GM19395 (cell line): ENCODE measurements at regions not wholly inside any gene's neighbourhood (a gene's known extent, or its start where the extent isn't known, plus 50 kb on each side); places are given as distances from the start of the nearest gene placed in this dataset.

Source experiments
- ATAC-seq: cut with Tn5 transposase; IDR thresholded peaks from one replicate; pipeline ENCODE4 v1.9.1; 2021; ENCODE audit warnings: mild to moderate bottlenecking, moderate library complexity; ENCODE audit not compliant: unreplicated experiment

DNA sequence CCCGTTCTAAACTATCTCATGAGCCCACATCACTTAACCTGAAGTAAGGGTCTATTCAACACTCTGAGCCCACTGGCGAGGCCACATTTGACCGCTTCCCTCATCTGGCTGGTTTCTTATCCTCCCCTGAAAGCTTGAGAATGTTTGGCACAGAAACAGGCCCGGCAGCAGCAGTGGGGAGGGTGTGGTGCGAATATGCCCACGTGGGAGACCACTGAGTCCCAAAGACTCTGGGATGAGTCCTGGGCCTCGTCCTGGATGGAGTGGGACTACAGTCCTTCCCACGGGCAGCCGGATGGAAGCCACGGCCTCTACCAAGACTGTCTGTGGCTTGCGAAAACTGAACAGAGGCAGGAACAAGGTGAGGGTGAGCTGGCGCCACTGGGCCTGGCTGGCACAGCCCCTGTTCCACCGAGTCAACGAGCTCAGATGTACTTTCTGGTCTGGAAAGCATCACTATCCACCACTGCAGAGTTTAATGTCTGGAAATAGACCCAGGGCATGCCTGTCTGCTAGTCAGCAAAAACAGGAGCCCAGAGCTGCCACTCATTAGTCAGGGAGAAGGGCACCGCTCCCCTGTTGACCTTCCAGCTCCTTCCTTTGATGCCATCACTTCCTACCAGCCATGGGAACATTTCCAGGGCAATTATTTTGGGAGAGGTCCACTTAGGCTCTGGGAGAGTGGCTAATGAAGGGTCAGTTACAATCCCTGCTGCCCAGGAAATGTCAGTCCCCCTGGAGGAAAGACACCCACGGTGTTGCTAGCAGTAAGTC, 386.6 kb downstream of the MATN1 start:
- no peak for ATAC-seq

DNA sequence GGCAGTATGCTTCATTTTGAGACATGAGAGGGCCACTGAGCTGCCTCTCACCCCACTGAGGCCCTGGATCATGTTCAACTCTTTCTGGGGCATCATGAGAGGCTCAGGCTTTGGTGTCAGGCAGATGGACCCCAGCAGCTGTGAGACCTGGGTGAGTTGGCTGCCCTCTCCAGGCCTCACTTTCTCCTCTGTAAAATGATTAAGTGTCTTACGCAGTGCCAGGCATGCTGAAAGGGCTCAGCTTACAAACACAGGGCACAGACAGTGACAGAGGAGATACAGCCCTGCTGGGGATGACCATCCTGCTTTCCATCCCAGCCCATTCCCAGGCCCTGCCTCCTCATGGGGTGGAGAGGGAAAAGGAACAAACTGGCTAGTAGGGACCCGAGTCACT, 387.4 kb downstream of the MATN1 start:
- no peak for ATAC-seq

DNA sequence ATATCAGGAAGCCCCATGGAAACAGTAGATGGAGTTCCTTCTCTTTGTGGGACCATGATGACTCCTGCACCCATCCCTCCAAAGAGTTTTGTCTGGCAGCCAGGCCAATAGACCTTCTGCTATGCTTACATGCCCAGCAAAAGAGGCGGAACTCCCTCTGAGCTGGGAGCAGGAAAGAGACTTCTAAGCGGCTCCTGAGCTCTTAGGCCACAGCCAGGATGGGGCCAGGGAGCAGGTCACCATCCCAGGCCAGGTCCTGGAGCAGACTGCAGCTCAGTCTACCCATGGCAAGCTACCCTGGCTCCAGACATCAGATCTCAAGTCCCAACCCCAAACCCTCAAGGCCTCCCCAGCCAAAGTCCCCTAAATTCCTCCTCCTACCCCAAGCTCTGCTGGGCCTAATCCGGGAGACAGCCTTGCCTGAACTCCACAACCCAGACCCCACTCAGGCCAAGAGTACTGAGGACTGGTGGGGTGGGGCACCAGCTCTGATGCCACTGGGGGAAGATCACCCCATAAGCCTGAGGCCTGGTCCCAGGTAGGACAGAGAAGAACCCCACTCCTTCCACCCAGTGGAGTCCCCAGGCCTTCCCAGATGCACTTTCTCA, 387.9 kb downstream of the MATN1 start:
- no peak for ATAC-seq

DNA sequence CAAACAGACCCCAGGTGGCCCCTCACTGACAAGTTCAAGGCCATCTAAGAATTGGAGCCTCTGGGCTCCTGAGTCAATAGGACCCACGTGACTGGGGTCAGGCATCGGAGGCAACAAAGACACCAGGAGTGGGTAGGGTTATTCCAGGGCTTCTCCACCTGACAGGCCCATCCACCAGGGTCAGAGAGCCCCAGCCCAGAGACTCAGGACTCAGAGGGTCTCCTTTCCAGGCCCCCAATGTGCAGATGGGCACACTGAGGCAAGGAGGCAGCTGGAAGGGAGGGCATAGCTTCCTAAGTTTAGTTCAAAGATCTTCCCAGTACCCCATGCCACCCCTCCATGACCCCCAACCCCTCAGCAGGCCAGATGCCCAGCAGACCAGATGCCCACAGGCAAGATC, 388.6 kb downstream of the MATN1 start:
- ATAC-seq: no peak

DNA sequence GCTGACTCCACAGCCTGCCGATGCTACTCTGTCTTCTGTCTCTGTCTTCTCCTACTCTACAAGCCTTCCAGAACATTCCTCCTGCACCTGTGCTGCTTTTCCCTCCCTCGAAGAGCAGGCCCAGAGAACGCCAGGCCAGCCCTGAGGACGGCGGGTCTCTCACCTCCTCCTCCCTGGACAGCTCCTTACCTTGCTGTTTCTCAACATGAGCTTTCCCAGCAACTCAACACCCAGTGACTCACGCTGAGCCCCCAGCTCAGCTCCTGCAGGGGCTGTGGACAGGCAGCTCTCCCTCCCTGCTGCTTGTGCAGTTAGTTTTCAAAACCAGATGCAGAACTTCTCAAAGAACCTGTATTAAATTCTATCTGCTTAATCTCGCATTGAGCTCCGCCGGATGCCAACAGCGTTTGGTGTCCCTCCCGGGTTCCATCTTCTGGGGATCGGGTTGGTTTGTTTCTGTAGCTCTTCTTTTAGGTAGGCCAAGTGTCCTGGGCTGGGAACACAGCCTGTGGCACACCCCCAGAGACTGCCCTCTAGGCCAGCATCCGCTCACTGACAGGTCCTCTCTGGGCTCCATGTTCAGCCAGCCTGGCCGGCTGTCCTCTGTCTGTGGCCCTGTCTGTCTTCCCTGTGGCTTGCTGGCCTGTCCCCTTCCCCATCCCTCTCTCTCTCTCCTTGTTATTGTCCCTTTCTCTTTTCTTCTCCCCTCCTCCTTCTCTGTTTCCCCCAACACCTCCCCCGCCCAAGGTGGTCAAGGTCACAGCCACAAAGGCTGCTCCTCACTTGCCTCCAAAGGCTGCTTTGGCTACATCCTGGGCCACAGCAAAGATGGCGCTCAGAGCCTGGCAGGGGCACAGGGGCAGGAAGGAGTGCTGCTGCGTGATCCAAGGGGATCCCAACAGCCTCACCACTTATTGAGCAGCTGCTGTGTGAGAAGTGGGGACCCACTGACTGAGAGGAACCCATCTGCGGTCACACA, 391.0 kb downstream of the MATN1 start:
- ATAC-seq: no peak

DNA sequence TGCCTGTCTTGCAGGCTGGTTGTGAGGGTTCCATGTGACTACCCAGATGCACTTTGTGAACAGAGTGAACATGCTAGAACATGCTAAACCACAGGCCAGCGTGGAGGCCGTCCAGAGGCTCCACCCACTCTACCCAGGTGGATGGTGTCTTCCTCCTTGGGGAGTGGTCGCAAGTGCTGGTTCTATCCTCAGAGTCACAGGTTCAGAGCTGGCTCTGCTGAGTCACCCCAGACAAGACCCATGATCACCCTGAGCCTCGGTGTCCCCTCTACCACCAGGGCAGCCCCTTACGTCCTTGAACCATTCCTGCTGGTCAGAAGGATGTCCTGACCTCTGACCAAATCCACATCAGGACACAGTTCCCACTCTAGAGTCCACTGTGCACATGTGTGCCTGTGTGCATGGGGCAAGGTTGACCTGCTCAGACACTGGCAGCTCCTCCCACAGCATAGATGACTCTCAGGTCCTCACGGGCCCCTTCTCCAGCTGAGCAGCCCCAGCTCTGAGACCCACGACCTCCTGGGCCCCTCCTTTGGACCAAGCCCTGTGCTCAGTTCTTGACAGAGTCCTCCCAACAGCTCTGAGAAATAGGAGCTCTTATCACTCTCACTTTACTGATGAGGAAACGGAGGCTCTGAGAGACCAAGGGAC, 391.8 kb downstream of the MATN1 start:
- ATAC-seq: no peak

DNA sequence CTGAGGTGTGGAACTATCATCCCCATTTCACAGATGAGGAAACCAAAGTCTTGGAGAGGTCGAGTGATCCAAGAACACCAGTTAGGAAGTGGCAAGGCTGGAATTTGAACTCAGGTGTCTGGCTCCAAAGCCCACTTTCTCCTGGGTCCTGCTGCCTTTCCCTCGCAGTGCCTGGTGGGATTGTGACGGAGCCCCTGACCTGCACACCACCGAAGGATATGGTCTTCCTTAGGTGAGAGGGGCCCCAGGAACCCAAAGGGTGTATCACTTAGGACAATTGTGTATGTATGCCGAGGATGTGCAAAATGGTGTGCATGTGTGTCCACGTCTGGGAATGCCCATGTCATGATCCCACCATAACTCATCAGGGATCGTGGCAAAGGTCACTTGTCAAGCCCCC, 392.7 kb downstream of the MATN1 start:
- ATAC-seq: no peak

DNA sequence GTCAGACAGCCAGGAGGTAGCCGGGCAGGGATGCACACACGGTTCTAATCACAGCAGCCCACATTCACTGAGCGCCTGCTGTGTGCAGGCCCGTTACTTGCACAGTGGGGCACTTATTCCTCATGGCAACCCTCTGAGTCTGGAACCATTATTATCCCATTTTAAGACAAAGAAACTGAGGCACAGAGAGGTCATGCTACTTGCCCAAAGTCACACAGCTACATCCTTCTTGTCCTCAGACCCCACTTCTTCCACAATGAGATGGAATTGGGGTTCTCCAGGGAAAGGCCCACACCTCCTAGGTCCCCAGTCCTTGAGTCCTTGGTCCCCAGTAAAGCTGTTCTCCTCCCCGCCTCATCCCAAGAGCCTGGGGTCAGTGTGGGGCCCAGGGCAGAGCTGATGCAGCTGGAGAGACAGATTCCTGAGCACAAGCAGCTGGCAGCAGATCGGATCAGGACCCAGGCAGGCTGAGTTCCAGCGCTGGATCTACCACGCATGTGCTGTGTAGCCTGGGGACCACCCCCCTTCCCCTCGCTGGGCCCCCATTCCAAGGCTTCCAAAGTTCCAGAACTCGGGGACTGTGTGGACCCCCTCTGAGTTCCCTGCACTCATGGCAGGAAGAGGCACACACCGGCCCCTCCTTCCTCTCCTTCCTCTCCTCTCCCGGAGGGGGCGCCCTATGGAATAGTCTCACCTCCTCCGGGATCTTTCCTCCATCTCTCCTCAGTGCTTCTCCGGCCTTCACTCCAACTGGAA, 393.4 kb downstream of the MATN1 start:
- no peak for ATAC-seq

GRCh38 chr1:30329263-30329753, 394.1 kb downstream of the MATN1 start:
- ATAC-seq: no peak

GRCh38 chr1:30328401-30329262, 394.8 kb downstream of the MATN1 start:
- no peak for ATAC-seq

DNA sequence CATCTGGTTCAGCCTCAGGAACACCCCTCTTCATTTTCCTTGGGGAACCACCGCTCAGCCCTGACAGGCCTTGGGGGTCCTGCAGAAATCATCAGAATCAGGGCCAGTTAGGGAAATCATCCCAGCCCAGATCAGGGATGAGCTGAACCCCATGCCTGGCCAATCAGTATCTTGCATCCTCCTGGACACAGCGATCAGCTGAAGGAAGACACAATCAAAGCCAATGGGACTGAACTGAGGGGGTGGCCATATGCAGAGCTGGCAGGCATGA, 395.4 kb downstream of the MATN1 start:
- ATAC-seq: no peak

GRCh38 chr1:30327370-30328099, 395.9 kb downstream of the MATN1 start:
- ATAC-seq: no peak

- ATAC-seq: no peak
Observed at GRCh38 chr1:30325999-30326398, 397.4 kb downstream of the MATN1 start.

DNA sequence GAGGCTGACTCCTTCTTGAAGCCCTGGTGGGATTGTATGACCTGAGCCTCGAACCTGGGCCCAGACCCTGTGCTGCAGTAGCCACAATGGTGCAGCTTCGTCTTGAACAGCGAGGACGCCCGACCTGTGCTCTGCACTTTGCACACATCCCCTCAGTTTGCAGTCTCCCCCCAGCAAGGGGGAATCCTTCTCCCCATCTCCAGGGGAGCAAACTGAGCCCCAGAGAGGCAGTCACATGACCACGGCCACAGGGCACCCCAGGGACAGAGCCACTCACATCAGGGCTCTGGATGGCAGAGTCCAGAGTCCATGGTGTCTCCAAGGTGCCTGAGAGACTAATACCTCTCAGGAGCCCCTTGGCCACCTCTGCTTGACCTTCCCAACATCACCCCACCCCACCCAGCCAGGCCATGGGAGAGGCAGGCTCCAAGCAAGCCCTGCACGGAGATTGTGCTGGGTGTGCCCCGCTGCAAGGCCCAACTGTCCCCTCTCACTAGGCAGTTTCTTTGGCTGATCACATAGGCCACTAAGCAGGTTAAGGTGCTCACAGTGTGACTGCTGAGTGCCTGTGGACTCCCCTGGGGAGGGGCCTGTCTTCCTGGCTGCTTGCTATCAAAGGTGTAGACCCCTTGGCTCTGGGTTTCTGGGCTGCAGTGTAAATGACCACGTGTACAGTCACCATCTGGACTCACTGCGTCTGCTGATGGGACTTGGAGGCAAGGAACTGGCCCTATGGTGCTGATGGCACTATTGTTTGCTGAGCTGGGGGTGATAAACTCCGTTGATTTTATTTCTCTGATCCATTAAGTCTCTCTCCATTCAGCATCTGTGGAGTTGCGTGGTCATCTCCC, 398.1 kb downstream of the MATN1 start:
- no peak for ATAC-seq

- no peak for ATAC-seq
Observed at GRCh38 chr1:30324251-30325084, 398.9 kb downstream of the MATN1 start.

- ATAC-seq: no peak
Observed at GRCh38 chr1:30323841-30324240, 399.5 kb downstream of the MATN1 start.

DNA sequence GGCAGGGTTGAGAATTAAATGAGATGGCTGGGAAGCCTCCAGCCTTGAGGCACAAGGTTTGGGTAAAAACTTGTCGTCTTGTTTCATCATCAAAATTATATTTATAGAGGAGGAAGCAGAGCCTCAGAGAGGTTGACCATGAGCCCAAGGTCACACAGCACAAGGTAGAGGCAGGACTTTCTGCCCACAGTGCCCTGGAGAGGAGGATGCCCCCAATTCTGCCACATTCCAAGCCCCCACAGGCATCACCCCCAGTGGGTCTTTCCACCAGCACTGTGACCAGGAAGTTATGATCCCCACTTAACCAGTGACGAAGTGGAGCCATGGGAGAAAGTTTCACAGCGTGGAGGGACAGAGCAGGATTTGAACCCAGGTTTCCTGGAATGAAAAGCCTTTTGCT, 400.0 kb downstream of the MATN1 start:
- ATAC-seq: no peak
